Sigmoid colon (tissue), 4 donors: ENCODE measurements at regions not wholly inside any gene's neighbourhood (a gene's known extent, or its start where the extent isn't known, plus 50 kb on each side); places are given as distances from the start of the nearest gene placed in this dataset.
"Not testable (repeated sequence)": the region's sequence is repeated elsewhere in the genome, so short reads cannot be mapped to it uniquely, and the experiment has no call there.

ENCODE experiments used
- EP300 ChIP-seq, 4 donors: sonication (generic); formaldehyde crosslinking; IDR thresholded peaks; one replicate each; pipeline ENCODE4 v1.6.1; 2017; ENCODE audit warnings: antibody characterized with exemption in 4 of 4
- POLR2A ChIP-seq, 2 donors: fragments of 450-650 bp; IDR thresholded peaks; one replicate each; pipeline ENCODE4 v1.6.1; 2016; ENCODE audit warnings: antibody characterized with exemption in 2 of 2, mild to moderate bottlenecking in 2 of 2, moderate library complexity in 2 of 2
- POLR2AphosphoS5 ChIP-seq, 4 donors: sonication (generic); formaldehyde crosslinking; IDR thresholded peaks; one replicate each; pipeline ENCODE4 v1.6.1; 2017; ENCODE audit warnings: antibody characterized with exemption in 4 of 4
- TF ChIP-seq, protein P1 (sequence below), 4 experiments: fragments of 450-650 bp in 3 of 4; fragments of 200-600 bp in 1 of 4; IDR thresholded peaks; one replicate each; pipeline ENCODE4 v1.5.1; 2016 to 2019; ENCODE audit warnings: antibody characterized with exemption in 4 of 4, mild to moderate bottlenecking in 3 of 4, moderate library complexity in 2 of 4

DNA sequence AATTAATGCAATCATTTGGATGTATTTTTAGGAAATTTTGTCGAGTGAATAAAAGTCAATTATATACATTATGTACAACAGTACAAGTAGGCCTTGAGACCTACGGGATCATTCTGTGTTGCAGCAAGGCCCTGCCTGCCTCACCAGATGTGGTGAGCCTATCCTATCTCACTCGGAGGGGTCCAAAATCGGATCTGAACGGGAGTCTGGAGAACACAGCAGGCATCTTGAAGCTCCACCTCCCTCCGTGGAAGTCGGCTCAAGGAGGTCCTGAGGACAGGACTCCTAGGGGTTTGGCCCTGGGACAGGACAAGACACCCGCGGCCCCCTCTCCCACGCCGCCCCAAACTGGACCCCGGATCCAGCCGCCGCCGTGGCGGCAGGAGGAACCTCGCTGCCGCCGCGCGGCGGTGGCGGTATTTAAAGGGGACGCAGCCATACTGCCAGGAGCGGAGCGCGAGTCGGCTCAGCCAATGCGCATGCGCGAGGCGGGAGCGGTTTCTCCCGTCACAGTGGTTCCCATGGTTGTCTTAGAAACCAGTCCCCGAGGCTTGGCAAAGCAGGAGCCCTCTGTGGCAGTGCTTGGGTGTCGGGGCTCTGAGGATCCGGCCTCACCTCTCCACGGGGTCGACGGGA is 663.9 kb downstream of the SPATA31A7 start:
- peak in 2 of 4 donors; percentile 32 to 42 for TF ChIP-seq POLR2AphosphoS5 (IDR thresholded peaks at IDR 0.05)
- TF ChIP-seq, protein P1, sequence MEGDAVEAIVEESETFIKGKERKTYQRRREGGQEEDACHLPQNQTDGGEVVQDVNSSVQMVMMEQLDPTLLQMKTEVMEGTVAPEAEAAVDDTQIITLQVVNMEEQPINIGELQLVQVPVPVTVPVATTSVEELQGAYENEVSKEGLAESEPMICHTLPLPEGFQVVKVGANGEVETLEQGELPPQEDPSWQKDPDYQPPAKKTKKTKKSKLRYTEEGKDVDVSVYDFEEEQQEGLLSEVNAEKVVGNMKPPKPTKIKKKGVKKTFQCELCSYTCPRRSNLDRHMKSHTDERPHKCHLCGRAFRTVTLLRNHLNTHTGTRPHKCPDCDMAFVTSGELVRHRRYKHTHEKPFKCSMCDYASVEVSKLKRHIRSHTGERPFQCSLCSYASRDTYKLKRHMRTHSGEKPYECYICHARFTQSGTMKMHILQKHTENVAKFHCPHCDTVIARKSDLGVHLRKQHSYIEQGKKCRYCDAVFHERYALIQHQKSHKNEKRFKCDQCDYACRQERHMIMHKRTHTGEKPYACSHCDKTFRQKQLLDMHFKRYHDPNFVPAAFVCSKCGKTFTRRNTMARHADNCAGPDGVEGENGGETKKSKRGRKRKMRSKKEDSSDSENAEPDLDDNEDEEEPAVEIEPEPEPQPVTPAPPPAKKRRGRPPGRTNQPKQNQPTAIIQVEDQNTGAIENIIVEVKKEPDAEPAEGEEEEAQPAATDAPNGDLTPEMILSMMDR (IDR thresholded peaks at IDR 0.05): not testable (repeated sequence)
- not testable (repeated sequence) for TF ChIP-seq POLR2A, EP300 (IDR thresholded peaks at IDR 0.05)
